Neuronal stem cell (in vitro differentiated cells): ENCODE measurements at regions not wholly inside any gene's neighbourhood (a gene's known extent, or its start where the extent isn't known, plus 50 kb on each side); places are given as distances from the start of the nearest gene placed in this dataset.

ENCODE experiments used
- DNase-seq: peaks from one replicate; pipeline ENCODE4 v3.0.0-alpha.2; 2013; ENCODE audit warnings: low spot score
- H2AFZ ChIP-seq: one replicate; pipeline ENCODE4 v1.6.1; 2013; ENCODE audit warnings: mild to moderate bottlenecking, low read length, inconsistent platforms
- H2AK5ac ChIP-seq: 2 replicates; pipeline ENCODE4 v1.6.1; 2013; ENCODE audit warnings: low read depth, mild to moderate bottlenecking, inconsistent platforms, low read length, moderate library complexity, mixed read lengths
- H2BK120ac ChIP-seq: 2 replicates; pipeline ENCODE4 v1.6.1; 2013; ENCODE audit warnings: low read depth, mild to moderate bottlenecking, inconsistent platforms, low read length, moderate library complexity, mixed read lengths
- H2BK12ac ChIP-seq: one replicate; pipeline ENCODE4 v1.6.1; 2013; ENCODE audit warnings: low read length, inconsistent platforms
- H2BK15ac ChIP-seq: 2 replicates; pipeline ENCODE4 v1.6.1; 2013; ENCODE audit warnings: mild to moderate bottlenecking, low read length, inconsistent platforms, mixed read lengths
- H2BK5ac ChIP-seq: one replicate; pipeline ENCODE4 v1.6.1; 2013; ENCODE audit warnings: inconsistent platforms, mild to moderate bottlenecking, low read length, moderate library complexity
- H3K14ac ChIP-seq: one replicate; pipeline ENCODE4 v1.6.1; 2013; ENCODE audit warnings: low read length, inconsistent platforms
- H3K18ac ChIP-seq: 2 replicates; pipeline ENCODE4 v1.6.1; 2013; ENCODE audit warnings: low read length, inconsistent platforms
- H3K23ac ChIP-seq: 2 replicates; pipeline ENCODE4 v1.6.1; 2013; ENCODE audit warnings: low read depth, mild to moderate bottlenecking, mixed read lengths, low read length, inconsistent platforms; ENCODE audit not compliant: poor library complexity
- H3K27ac ChIP-seq: replicated peaks from 3 replicates; pipeline ENCODE4 v1.5.1; 2013; ENCODE audit warnings: low read length, inconsistent platforms
- H3K27me3 ChIP-seq, 3 experiments: 2 replicates each; pipeline ENCODE4 v1.6.1; 2013; ENCODE audit warnings: low read length in 3 of 3, mild to moderate bottlenecking in 2 of 3, inconsistent platforms in 1 of 3, low read depth in 1 of 3, mixed read lengths in 1 of 3, moderate library complexity in 1 of 3; ENCODE audit not compliant: control insufficient read depth in 3 of 3, insufficient read depth in 3 of 3
- H3K36me3 ChIP-seq, 2 donors: replicated peaks in 1 of 2; 2 replicates each; pipeline ENCODE4 v1.6.1; 2013; ENCODE audit warnings: low read length in 2 of 2; ENCODE audit not compliant: control insufficient read depth in 2 of 2, insufficient read depth in 2 of 2
- H3K4ac ChIP-seq: 2 replicates; pipeline ENCODE4 v1.6.1; 2013; ENCODE audit warnings: inconsistent platforms, mild to moderate bottlenecking, low read length, moderate library complexity
- H3K4me1 ChIP-seq, 2 donors: 1 replicate in 1 of 2; 2 replicates in 1 of 2; pipeline ENCODE4 v1.6.1; 2013; ENCODE audit warnings: low read length in 2 of 2, low read depth in 1 of 2; ENCODE audit not compliant: control insufficient read depth in 2 of 2, insufficient read depth in 1 of 2
- H3K4me2 ChIP-seq: one replicate; pipeline ENCODE4 v1.6.1; 2013; ENCODE audit warnings: mild to moderate bottlenecking, low read length, inconsistent platforms; ENCODE audit not compliant: insufficient read depth, poor library complexity, severe bottlenecking
- H3K4me3 ChIP-seq, 2 donors: 2 replicates each; pipeline ENCODE4 v1.5.1; 2013; ENCODE audit warnings: low read length in 2 of 2, mild to moderate bottlenecking in 2 of 2, inconsistent platforms in 1 of 2, moderate library complexity in 1 of 2
- H3K79me1 ChIP-seq: one replicate; pipeline ENCODE4 v1.6.1; 2013; ENCODE audit warnings: low read depth, mild to moderate bottlenecking, inconsistent platforms, low read length, moderate library complexity
- H3K9ac ChIP-seq: one replicate; pipeline ENCODE4 v1.6.1; 2013; ENCODE audit warnings: mild to moderate bottlenecking, low read depth, low read length, inconsistent platforms; ENCODE audit not compliant: poor library complexity
- H3K9me3 ChIP-seq, 2 donors: replicated peaks in 1 of 2; 2 replicates each; pipeline versions ENCODE3 to v1.6.1; 2013; ENCODE audit warnings: low read length in 2 of 2, mild to moderate bottlenecking in 2 of 2, inconsistent platforms in 1 of 2, low read depth in 1 of 2, mixed read lengths in 1 of 2, moderate library complexity in 1 of 2; ENCODE audit not compliant: control insufficient read depth in 2 of 2, insufficient read depth in 1 of 2
- H4K8ac ChIP-seq: one replicate; pipeline ENCODE4 v1.6.1; 2013; ENCODE audit warnings: low read depth, mild to moderate bottlenecking, inconsistent platforms, low read length, moderate library complexity
- H4K91ac ChIP-seq: one replicate; pipeline ENCODE4 v1.6.1; 2013; ENCODE audit warnings: low read length, low read depth, mild to moderate bottlenecking, inconsistent platforms; ENCODE audit not compliant: poor library complexity
- WGBS, 2 donors: extraction: QIAGEN DNeasy Blood & Tissue Kit; methylation state at CpG; one replicate each; pipeline ENCODE4 v1.1.7; 2013; ENCODE audit warnings: missing lambda C conversion rate in 2 of 2, mixed read lengths in 1 of 2; ENCODE audit not compliant: insufficient read length in 2 of 2, insufficient replicate concordance in 1 of 2; ENCODE audit errors: extremely low coverage in 2 of 2; 5-methylcytosine and 5-hydroxymethylcytosine counted together

- H4K8ac ChIP-seq: no peak overlapping the region
- H2BK12ac ChIP-seq: no peak overlapping the region
- H2AK5ac ChIP-seq: no peak overlapping the region
- no peak overlapping the region for H3K4me2 ChIP-seq
- H3K27ac ChIP-seq: no peak overlapping the region
- H3K4me3 ChIP-seq: no peak overlapping the region
- no peak for DNase-seq
- no CpG with 5 or more reads among the region's 1 CpG for whole genome bisulfite sequencing, 2 donors
- no peaks in the 10 kb centered on the region for H3K36me3 ChIP-seq
- H3K18ac ChIP-seq: no peak overlapping the region
- no peak overlapping the region for H3K4ac ChIP-seq
- H2BK5ac ChIP-seq: no peak overlapping the region
- no peak overlapping the region for H3K14ac ChIP-seq
- no peaks in the 10 kb centered on the region for H3K4me1 ChIP-seq
- no peaks in the 10 kb centered on the region for H3K79me1 ChIP-seq
- H3K27me3 ChIP-seq: no peaks in the 10 kb centered on the region
- no peak overlapping the region for H4K91ac ChIP-seq
- H2BK120ac ChIP-seq: no peak overlapping the region
- no peak overlapping the region for H2BK15ac ChIP-seq
- H3K9ac ChIP-seq: no peak overlapping the region
- H3K23ac ChIP-seq: no peak overlapping the region
- peak overlapping the region; percentile 23 for H2AFZ ChIP-seq
- no peaks in the 10 kb centered on the region for H3K9me3 ChIP-seq
Measured at GRCh38 chr1:69506721-69507120, 61.0 kb upstream of the LRRC7 start.

GRCh38 chr1:69510026-69510425, 57.7 kb upstream of the LRRC7 start:
- DNase-seq: no peak
- WGBS, 2 donors: no CpG with 5 or more reads among the region's 1 CpG

DNA sequence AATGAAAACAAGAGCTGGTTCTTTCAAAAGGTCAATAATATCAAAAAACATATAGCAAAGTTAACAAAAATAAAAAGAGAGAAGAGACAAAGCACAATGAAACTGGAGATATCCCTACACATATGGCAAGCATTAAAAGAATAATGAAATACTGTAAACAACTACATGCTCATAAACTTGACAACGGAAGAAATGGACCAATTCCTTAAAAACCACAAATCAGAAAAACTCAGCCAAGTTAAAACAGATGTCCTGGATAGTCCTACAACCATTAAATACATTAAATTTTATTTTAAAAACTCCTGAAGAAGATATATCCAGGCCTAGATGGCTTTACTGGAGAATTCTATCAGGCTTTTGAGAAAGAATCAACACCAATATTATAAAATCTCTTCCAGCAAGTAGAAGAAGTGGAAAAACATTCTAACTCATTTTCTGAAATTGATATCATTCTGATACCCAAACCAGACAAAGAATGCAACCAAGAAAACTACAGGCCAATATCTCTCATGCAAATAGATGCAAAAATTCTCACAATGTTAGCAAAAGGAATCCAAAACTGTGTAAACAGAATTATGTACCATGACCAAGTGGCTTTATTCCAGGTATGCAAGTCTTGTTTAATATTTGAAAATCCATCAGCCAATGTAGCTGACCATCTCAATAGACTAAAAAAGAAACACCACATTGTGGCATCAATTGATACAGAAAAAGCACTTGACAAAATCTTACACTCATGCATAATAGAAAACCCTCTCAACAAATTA, 56.1 kb upstream of the LRRC7 start:
- H3K27ac ChIP-seq: no peak overlapping the region

More at GRCh38 chr1:69510026-69510425, 57.7 kb upstream of the LRRC7 start:
- no peak overlapping the region for H2AK5ac ChIP-seq
- no peak overlapping the region for H3K9ac ChIP-seq
- no peaks in the 10 kb centered on the region for H3K27me3 ChIP-seq
- H3K23ac ChIP-seq: no peak overlapping the region
- no peak overlapping the region for H2AFZ ChIP-seq
- H2BK12ac ChIP-seq: no peak overlapping the region
- no peak overlapping the region for H3K4ac ChIP-seq
- no peak overlapping the region for H3K18ac ChIP-seq
- H3K4me3 ChIP-seq: no peak overlapping the region
- no peak overlapping the region for H3K4me2 ChIP-seq
- no peaks in the 10 kb centered on the region for H3K9me3 ChIP-seq
- H3K36me3 ChIP-seq: no peaks in the 10 kb centered on the region
- no peak overlapping the region for H3K14ac ChIP-seq
- no peak overlapping the region for H4K91ac ChIP-seq
- H3K79me1 ChIP-seq: no peaks in the 10 kb centered on the region
- no peak overlapping the region for H2BK15ac ChIP-seq
- H3K27ac ChIP-seq: no peak overlapping the region
- no peaks in the 10 kb centered on the region for H3K4me1 ChIP-seq
- H2BK5ac ChIP-seq: no peak overlapping the region
- H4K8ac ChIP-seq: no peak overlapping the region
- no peak overlapping the region for H2BK120ac ChIP-seq

GRCh38 chr1:69513601-69514000, 54.1 kb upstream of the LRRC7 start:
- Histone ChIP-seq H3K27ac (no peak overlapping the region), H3K4me2 (no peak overlapping the region), H3K4me1 (no peaks in the 10 kb centered on the region), H3K4me3 (no peak overlapping the region), H2AK5ac (no peak overlapping the region), H3K23ac (no peak overlapping the region), H4K91ac (no peak overlapping the region), H3K18ac (no peak overlapping the region), H2AFZ (no peak overlapping the region), H4K8ac (no peak overlapping the region), H3K79me1 (no peaks in the 10 kb centered on the region), H2BK12ac (no peak overlapping the region), H3K27me3 (no peaks in the 10 kb centered on the region), H3K9me3 (no peaks in the 10 kb centered on the region), H2BK15ac (no peak overlapping the region), H3K4ac (no peak overlapping the region), H2BK120ac (no peak overlapping the region), H3K9ac (no peak overlapping the region), H3K14ac (no peak overlapping the region), H3K36me3 (no peaks in the 10 kb centered on the region), H2BK5ac (no peak overlapping the region)
- DNase-seq: no peak

More for the DNA sequence above, 56.1 kb upstream of the LRRC7 start:
- Histone ChIP-seq H2BK15ac (no peak overlapping the region), H3K23ac (no peak overlapping the region), H2BK5ac (no peak overlapping the region), H4K8ac (no peak overlapping the region), H2AFZ (no peak overlapping the region), H3K4ac (no peak overlapping the region), H3K18ac (no peak overlapping the region), H3K4me2 (no peak overlapping the region), H3K79me1 (no peaks in the 10 kb centered on the region), H2AK5ac (no peak overlapping the region), H4K91ac (no peak overlapping the region), H3K4me3 (no peak overlapping the region), H3K14ac (no peak overlapping the region), H3K27me3 (no peaks in the 10 kb centered on the region), H3K9me3 (no peaks in the 10 kb centered on the region), H3K4me1 (no peaks in the 10 kb centered on the region), H2BK12ac (no peak overlapping the region), H3K9ac (no peak overlapping the region), H3K36me3 (no peaks in the 10 kb centered on the region), H2BK120ac (no peak overlapping the region)
- no CpG with 5 or more reads among the region's 1 CpG for WGBS, 2 donors
- DNase-seq: no peak
